22Rv1 (cell line): ENCODE measurements at regions not wholly inside any gene's neighbourhood (a gene's known extent, or its start where the extent isn't known, plus 50 kb on each side); places are given as distances from the start of the nearest gene placed in this dataset.

ENCODE experiments used
- CTCF ChIP-seq: fragments of 450-650 bp; IDR thresholded peaks from 2 replicates; pipeline ENCODE4 v1.5.1; 2017; ENCODE audit warnings: mild to moderate bottlenecking
- ZFX ChIP-seq: fragments of 450-650 bp; IDR thresholded peaks from 2 replicates; pipeline ENCODE4 v1.6.1; 2017; ENCODE audit warnings: antibody characterized with exemption, borderline replicate concordance

GRCh38 chr12:107308310-107308709, 215.0 kb upstream of the CRY1 start:
- TF ChIP-seq CTCF: no peak
- TF ChIP-seq ZFX: no peak
